ENCODE measurements at regions not wholly inside any gene's neighbourhood (a gene's known extent, or its start where the extent isn't known, plus 50 kb on each side); places are given as distances from the start of the nearest gene placed in this dataset.

DNA sequence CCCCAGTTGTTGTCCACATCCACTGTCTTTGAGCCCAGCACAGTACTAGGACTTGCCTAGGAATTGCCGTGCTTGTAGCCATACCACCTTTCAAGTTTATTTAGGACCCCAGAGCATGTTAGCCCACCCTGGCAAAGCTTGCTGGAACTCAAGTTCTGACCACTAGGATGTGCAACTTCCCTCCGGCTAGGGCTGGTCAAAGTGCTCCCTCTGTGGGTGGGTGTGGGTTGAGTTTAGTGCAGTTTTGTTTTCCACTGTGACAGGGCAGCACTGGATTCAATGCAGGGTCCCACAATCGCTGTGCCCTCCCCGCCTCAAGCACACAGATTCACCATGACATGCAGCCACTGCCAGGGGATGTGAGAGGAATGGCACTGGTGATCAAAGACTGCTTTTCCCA, 96.0 kb downstream of the RASGEF1B start:
- FAIRE-seq = no peak
- DNase-seq (ENCODE audit: insufficient read length, low spot score) = no peak
- TF ChIP-seq, protein P1, sequence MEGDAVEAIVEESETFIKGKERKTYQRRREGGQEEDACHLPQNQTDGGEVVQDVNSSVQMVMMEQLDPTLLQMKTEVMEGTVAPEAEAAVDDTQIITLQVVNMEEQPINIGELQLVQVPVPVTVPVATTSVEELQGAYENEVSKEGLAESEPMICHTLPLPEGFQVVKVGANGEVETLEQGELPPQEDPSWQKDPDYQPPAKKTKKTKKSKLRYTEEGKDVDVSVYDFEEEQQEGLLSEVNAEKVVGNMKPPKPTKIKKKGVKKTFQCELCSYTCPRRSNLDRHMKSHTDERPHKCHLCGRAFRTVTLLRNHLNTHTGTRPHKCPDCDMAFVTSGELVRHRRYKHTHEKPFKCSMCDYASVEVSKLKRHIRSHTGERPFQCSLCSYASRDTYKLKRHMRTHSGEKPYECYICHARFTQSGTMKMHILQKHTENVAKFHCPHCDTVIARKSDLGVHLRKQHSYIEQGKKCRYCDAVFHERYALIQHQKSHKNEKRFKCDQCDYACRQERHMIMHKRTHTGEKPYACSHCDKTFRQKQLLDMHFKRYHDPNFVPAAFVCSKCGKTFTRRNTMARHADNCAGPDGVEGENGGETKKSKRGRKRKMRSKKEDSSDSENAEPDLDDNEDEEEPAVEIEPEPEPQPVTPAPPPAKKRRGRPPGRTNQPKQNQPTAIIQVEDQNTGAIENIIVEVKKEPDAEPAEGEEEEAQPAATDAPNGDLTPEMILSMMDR (IDR thresholded peaks at IDR 0.05; ENCODE audit: insufficient read depth, missing control alignments) = peak; percentile 2

DNA sequence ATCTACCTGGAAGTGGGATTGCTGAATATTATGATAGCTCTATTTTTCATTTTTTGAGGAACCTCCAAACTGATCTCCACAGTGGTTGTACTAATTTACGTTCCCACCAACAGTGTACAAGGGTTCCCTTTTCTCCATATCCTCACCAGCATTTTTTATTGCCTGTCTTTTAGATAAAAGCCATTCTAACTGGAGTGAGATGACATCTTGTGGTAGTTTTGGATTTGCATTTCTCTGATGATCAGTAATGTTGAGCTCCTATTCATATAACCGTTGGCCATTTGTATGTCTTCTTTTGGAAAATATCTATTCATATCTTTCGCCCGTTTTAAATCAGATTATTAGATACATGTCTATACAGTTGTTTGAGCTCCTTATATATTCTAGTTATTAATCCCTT, 101.8 kb downstream of the RASGEF1B start:
- TF ChIP-seq, protein P1 (IDR thresholded peaks at IDR 0.05; ENCODE audit: insufficient read depth, missing control alignments) = peak; percentile 35
- DNase-seq (ENCODE audit: insufficient read length, low spot score) (no peak), FAIRE-seq (peak; percentile 48)

DNA sequence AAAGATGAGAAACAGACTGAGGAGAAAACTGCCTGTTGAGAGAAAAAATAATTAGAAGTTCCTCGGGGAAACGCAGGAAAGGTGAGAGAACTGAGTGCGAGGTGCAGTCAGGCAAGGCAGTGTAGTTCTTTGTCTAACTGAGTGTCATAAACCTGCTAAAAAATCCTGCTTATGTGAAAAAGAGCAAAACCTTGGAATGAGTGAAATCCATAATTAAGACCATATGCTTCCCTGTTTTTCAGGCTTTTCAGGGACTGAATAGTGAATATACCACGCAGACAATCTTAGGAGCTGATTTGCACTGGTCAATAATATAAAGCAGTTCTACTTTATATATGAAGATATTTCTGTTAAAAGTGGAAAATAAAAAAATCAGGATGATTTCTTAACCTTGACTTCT, 104.9 kb downstream of the RASGEF1B start:
- DNase-seq (ENCODE audit: insufficient read length, low spot score) (no peak), FAIRE-seq (no peak)
- TF ChIP-seq, protein P1 (IDR thresholded peaks at IDR 0.05; ENCODE audit: insufficient read depth, missing control alignments) = no peak

DNA sequence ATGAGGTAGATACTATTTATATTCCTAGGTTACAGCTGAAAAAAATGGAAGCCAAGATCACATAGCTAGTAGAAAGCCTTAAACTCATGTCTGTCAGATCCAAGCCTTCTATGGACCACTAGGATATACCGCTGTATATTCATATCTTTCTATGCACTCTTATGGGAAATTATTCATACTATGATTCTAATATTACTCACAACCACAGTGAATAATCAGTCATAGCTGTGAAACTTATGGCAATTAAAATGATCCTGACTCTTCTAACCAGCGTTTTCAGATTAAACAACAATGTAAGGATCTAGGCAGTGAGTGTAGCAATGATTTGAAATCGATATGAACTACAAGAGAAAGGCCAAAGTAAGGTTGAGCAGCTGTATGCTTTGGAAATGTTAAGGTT, 111.0 kb downstream of the RASGEF1B start:
- TF ChIP-seq, protein P1 (IDR thresholded peaks at IDR 0.05; ENCODE audit: insufficient read depth, missing control alignments) = no peak
- no peak for DNase-seq (ENCODE audit: insufficient read length, low spot score)
- FAIRE-seq = no peak

DNA sequence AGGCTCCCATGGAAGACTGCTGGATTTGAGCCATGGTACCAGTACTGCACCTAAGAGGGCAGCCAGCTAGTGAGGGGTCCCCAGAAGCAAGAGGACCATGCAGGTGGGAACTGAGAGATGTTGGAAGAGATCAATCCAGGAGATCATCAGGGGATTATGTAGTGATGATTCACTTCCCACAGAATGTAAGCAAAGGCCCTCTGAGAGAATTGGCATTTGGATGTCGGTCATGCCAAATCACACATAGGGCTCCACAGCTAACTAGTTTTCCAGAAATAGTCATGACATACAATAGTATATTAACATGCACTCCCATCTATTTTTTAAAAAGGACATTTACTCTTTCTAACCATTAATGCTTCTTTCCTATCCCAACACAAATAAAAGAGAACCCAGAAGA, 112.5 kb downstream of the RASGEF1B start:
- TF ChIP-seq, protein P1 (IDR thresholded peaks at IDR 0.05; ENCODE audit: insufficient read depth, missing control alignments) = no peak
- DNase-seq (ENCODE audit: insufficient read length, low spot score) (no peak), FAIRE-seq (no peak)

DNA sequence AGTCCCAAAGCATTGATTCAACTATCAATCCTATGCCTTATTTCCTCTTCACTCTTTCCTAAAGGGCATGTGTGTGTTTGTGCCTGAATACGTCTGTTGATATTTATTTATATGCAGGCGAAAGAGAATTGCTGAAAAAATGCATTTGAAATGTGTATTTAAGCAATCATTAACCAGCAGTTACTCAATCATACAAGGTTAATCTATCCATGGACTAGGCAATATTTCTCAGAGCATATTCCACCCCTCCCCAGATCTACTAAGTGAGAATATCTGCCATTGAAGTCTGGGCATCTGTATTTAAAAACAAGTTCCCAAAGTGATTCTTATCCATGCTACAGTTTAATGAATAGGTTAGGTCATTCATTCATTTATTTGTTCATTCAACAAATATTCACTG, 113.6 kb downstream of the RASGEF1B start:
- FAIRE-seq (no peak), DNase-seq (ENCODE audit: insufficient read length, low spot score) (no peak)
- TF ChIP-seq, protein P1 (IDR thresholded peaks at IDR 0.05; ENCODE audit: insufficient read depth, missing control alignments) = no peak

DNA sequence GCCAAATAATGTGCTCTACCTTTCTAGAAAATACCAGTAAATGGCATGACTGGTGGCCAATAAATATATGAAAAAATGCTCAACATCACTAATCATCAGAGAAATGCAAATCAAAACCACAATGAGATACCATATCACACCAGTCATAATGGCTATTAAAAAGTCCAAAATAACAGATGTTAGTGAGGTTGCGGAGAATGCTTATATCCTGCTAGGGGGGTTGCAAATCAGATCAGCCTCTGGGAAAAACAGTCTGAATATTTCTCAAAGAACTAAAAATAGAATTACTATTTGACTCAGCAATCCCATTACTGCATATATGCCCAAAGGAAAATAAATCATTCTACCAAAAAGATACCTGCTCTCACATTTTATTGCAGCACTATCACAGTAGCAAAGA, 115.1 kb downstream of the RASGEF1B start:
- TF ChIP-seq, protein P1 (IDR thresholded peaks at IDR 0.05; ENCODE audit: insufficient read depth, missing control alignments) = no peak
- DNase-seq (ENCODE audit: insufficient read length, low spot score) = no peak
- FAIRE-seq = no peak
